GM12891 (cell line): ENCODE measurements at regions not wholly inside any gene's neighbourhood (a gene's known extent, or its start where the extent isn't known, plus 50 kb on each side); places are given as distances from the start of the nearest gene placed in this dataset.

Experiments used
- PAX5 ChIP-seq: IDR thresholded peaks from 2 replicates; pipeline ENCODE4 v1.6.1; 2011; ENCODE audit warnings: low read length, moderate library complexity, mild to moderate bottlenecking; ENCODE audit not compliant: insufficient read depth, severe bottlenecking
- POLR2A ChIP-seq: IDR thresholded peaks from 2 replicates; pipeline ENCODE4 v1.6.1; 2011; ENCODE audit warnings: low read depth, low read length, control low read depth
- POLR2AphosphoS5 ChIP-seq: IDR thresholded peaks from 2 replicates; pipeline ENCODE4 v1.6.1; 2011; ENCODE audit warnings: low read depth, low read length, control low read depth
- TAF1 ChIP-seq: IDR thresholded peaks from 2 replicates; pipeline ENCODE4 v1.6.1; 2011; ENCODE audit warnings: low read depth, low read length, control low read depth

DNA sequence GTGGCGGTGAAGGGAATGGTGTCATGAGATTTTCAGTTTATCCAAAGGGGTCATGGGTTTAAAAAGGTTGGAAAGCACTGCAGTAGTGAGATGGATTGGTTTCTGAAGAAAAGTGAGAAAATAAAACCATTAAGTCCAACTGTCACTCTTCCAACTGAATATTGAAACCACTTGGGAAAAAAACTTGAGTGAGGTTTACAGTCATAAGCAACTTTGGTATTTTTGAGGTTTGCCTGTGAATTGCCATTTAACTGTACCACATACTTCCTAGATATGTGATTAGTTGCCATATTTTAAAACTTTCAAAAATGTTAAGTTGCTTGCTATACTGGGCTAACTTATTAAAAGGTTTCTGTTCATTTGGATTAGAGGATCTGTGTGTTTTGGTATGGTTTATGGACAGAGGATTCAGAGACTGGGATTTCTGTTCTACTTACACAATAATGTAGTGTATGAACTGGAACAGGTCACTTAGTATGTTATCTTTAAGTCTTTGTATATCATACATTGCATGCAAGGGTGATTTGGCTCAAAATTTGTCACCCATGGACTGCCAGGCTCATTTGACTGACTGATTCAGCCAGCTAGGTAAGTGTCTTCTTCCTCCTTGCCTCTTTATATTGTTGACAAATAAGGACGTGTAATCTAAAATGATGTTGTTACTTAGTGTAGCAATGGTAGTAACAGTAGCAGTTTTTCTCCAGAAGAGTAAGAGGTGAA is 201.4 kb upstream of the EOMES start:
- no peak for TF ChIP-seq POLR2A
- TF ChIP-seq POLR2AphosphoS5: no peak
- TF ChIP-seq PAX5: no peak
- no peak for TF ChIP-seq TAF1
